ENCODE measurements at regions not wholly inside any gene's neighbourhood (a gene's known extent, or its start where the extent isn't known, plus 50 kb on each side); places are given as distances from the start of the nearest gene placed in this dataset.
"Not testable (repeated sequence)": the region's sequence is repeated elsewhere in the genome, so short reads cannot be mapped to it uniquely, and the experiment has no call there.

- no peak for TF ChIP-seq POLR2A (IDR thresholded peaks at IDR 0.05)
- TF ChIP-seq, protein P1, sequence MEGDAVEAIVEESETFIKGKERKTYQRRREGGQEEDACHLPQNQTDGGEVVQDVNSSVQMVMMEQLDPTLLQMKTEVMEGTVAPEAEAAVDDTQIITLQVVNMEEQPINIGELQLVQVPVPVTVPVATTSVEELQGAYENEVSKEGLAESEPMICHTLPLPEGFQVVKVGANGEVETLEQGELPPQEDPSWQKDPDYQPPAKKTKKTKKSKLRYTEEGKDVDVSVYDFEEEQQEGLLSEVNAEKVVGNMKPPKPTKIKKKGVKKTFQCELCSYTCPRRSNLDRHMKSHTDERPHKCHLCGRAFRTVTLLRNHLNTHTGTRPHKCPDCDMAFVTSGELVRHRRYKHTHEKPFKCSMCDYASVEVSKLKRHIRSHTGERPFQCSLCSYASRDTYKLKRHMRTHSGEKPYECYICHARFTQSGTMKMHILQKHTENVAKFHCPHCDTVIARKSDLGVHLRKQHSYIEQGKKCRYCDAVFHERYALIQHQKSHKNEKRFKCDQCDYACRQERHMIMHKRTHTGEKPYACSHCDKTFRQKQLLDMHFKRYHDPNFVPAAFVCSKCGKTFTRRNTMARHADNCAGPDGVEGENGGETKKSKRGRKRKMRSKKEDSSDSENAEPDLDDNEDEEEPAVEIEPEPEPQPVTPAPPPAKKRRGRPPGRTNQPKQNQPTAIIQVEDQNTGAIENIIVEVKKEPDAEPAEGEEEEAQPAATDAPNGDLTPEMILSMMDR (IDR thresholded peaks at IDR 0.05): no peak
- Histone ChIP-seq H3K4me1 (no peaks in the 10 kb centered on the region), H3K36me3 (no peaks in the 10 kb centered on the region), H3K27me3 (no peaks in the 10 kb centered on the region), H3K9me3 (no peaks in the 10 kb centered on the region), H3K27ac (no peak overlapping the region), H3K4me3 (no peak overlapping the region)
- no peak for ATAC-seq
- intact Hi-C loops (cut with DNase I): no loop called here
- DNase-seq: no peak
- 60 to 74% (median 66%) methylated on average over 2 of the region's 2 CpGs for WGBS, 4 donors
Observed at GRCh38 chr14:44392984-44393383, 114.1 kb downstream of the FSCB start.

DNA sequence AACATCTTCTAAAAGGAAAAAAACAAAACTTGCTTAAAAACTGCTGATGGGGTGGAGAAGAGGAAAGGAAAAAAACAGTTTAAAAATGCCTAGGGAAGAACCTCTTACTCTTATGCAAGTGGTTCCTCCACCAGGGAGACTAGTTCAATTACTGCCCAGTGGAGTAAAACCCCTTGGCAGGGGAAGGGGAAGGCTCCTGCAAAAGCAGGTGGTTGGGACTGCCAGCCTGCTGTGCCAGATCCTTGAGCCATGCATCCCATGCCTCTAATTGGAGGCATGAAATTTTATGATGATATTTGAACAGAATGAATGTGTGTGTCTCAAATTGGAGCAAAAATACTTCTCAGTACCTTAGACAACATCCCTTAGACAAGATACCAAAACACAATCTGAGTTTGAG lies 118.8 kb downstream of the FSCB start:
- no peaks in the 10 kb centered on the region for H3K27me3 ChIP-seq
- no peak for TF ChIP-seq POLR2A (IDR thresholded peaks at IDR 0.05)
- TF ChIP-seq, protein P1 (IDR thresholded peaks at IDR 0.05): no peak
- H3K4me1 ChIP-seq: no peaks in the 10 kb centered on the region
- no peaks in the 10 kb centered on the region for H3K9me3 ChIP-seq
- no peak overlapping the region for H3K4me3 ChIP-seq
- no peak overlapping the region for H3K27ac ChIP-seq
- no peak for ATAC-seq
- no peaks in the 10 kb centered on the region for H3K36me3 ChIP-seq
- no peak for DNase-seq
- intact Hi-C loops (cut with DNase I): no loop called here

DNA sequence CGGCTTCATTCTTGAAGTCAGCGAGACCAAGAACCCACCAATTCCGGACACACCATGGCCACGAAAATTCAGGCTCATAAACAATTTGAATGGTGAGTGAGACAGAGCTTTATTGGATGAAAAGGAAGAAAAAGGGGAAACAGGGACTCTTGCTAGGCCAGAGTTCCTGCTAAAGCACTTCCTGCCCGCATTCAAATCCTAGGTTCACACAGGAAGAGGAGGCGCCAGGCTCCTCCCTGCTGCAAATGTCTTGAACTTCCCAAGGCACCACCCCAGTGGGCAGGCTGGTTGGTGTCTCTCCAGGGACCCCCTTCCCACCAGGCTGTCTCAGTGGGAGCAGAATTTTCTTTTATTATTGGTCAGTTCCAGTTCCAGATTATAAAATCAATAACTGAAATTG lies 121.2 kb downstream of the FSCB start:
- no peaks in the 10 kb centered on the region for H3K27me3 ChIP-seq
- H3K36me3 ChIP-seq: no peaks in the 10 kb centered on the region
- TF ChIP-seq, protein P1 (IDR thresholded peaks at IDR 0.05): no peak
- no peak for TF ChIP-seq POLR2A (IDR thresholded peaks at IDR 0.05)
- intact Hi-C loops (cut with DNase I): no loop called here
- no peaks in the 10 kb centered on the region for H3K9me3 ChIP-seq
- no peak overlapping the region for H3K4me3 ChIP-seq
- no peak for ATAC-seq
- H3K4me1 ChIP-seq: no peaks in the 10 kb centered on the region
- DNase-seq: no peak
- WGBS, 4 donors: 79 to 89% (median 82%) methylated on average over 6 of the region's 6 CpGs
- no peak overlapping the region for H3K27ac ChIP-seq

- DNase-seq; intact Hi-C loops (cut with DNase I); H3K4me1 ChIP-seq; H3K27ac ChIP-seq; H3K27me3 ChIP-seq; ATAC-seq; H3K36me3 ChIP-seq; H3K9me3 ChIP-seq; H3K4me3 ChIP-seq: not testable (repeated sequence)
- 88 to 94% (median 91%) methylated on average over 6 of the region's 6 CpGs for WGBS, 4 donors
Observed at GRCh38 chr14:44385296-44385695, 121.8 kb downstream of the FSCB start.

- peak in 2 of 5 donors; percentile 11 to 35 for DNase-seq
- H3K9me3 ChIP-seq; intact Hi-C loops (cut with DNase I); H3K27me3 ChIP-seq; H3K4me3 ChIP-seq; H3K36me3 ChIP-seq; H3K27ac ChIP-seq; H3K4me1 ChIP-seq; ATAC-seq: not testable (repeated sequence)
- 94 to 97% (median 94%) methylated on average over 22 to 38 of the region's 38 CpGs for WGBS, 4 donors
Observed at GRCh38 chr14:44384601-44385293, 122.3 kb downstream of the FSCB start.
